ENCODE measurements at regions not wholly inside any gene's neighbourhood (a gene's known extent, or its start where the extent isn't known, plus 50 kb on each side); places are given as distances from the start of the nearest gene placed in this dataset.

GRCh38 chr14:98993818-98994217 is 278.2 kb downstream of the BCL11B start:
- peaks cover 0 to 4% (median 0%) of the 10 kb centered on the region in 3 donors for H3K9me3 Mint-ChIP-seq
- no peak overlapping the region for H3K27ac Mint-ChIP-seq
- H3K27me3 Mint-ChIP-seq, result no peaks in the 10 kb centered on the region
- no peak overlapping the region for H3K4me3 Mint-ChIP-seq
- H3K36me3 Mint-ChIP-seq, result peaks cover 2% of the 10 kb centered on the region
- no peaks in the 10 kb centered on the region for H3K4me1 Mint-ChIP-seq

- no peak overlapping the region for H3K27ac Mint-ChIP-seq
- no peaks in the 10 kb centered on the region for H3K4me1 Mint-ChIP-seq
- H3K36me3 Mint-ChIP-seq, result peaks cover 2% of the 10 kb centered on the region
- peaks cover 0 to 4% (median 0%) of the 10 kb centered on the region in 3 donors for H3K9me3 Mint-ChIP-seq
- H3K27me3 Mint-ChIP-seq, result no peaks in the 10 kb centered on the region
- no peak overlapping the region for H3K4me3 Mint-ChIP-seq
Measured at GRCh38 chr14:98994561-98994960, 277.4 kb downstream of the BCL11B start.

- H3K27ac Mint-ChIP-seq, result no peak overlapping the region
- no peak overlapping the region for H3K4me3 Mint-ChIP-seq
- no peaks in the 10 kb centered on the region for H3K4me1 Mint-ChIP-seq
- H3K9me3 Mint-ChIP-seq, result peaks cover 0 to 10% (median 0%) of the 10 kb centered on the region in 3 donors
- no peaks in the 10 kb centered on the region for H3K27me3 Mint-ChIP-seq
- no peaks in the 10 kb centered on the region for H3K36me3 Mint-ChIP-seq
Measured at GRCh38 chr14:98997526-98998205, 274.3 kb downstream of the BCL11B start.

GRCh38 chr14:98999345-98999744 is 272.7 kb downstream of the BCL11B start:
- H3K9me3 Mint-ChIP-seq, result peaks cover 0 to 6% (median 0%) of the 10 kb centered on the region in 3 donors
- no peaks in the 10 kb centered on the region for H3K36me3 Mint-ChIP-seq
- no peak overlapping the region for H3K4me3 Mint-ChIP-seq
- H3K27me3 Mint-ChIP-seq, result no peaks in the 10 kb centered on the region
- no peaks in the 10 kb centered on the region for H3K4me1 Mint-ChIP-seq
- no peak overlapping the region for H3K27ac Mint-ChIP-seq

- no peak overlapping the region for H3K27ac Mint-ChIP-seq
- no peak overlapping the region for H3K4me3 Mint-ChIP-seq
- no peaks in the 10 kb centered on the region for H3K36me3 Mint-ChIP-seq
- no peaks in the 10 kb centered on the region for H3K4me1 Mint-ChIP-seq
- peaks cover 0 to 6% (median 0%) of the 10 kb centered on the region in 3 donors for H3K9me3 Mint-ChIP-seq
- H3K27me3 Mint-ChIP-seq, result no peaks in the 10 kb centered on the region
Measured at GRCh38 chr14:98999901-99000300, 272.1 kb downstream of the BCL11B start.

GRCh38 chr14:99001241-99001640 is 270.8 kb downstream of the BCL11B start:
- Mint-ChIP-seq H3K4me3 (no peak overlapping the region), H3K27me3 (no peaks in the 10 kb centered on the region), H3K9me3 (peaks cover 0 to 6% (median 0%) of the 10 kb centered on the region in 3 donors), H3K27ac (no peak overlapping the region), H3K4me1 (no peaks in the 10 kb centered on the region), H3K36me3 (no peaks in the 10 kb centered on the region)

GRCh38 chr14:99003646-99004045 is 268.4 kb downstream of the BCL11B start:
- no peak overlapping the region for H3K27ac Mint-ChIP-seq
- H3K4me3 Mint-ChIP-seq, result no peak overlapping the region
- H3K9me3 Mint-ChIP-seq, result peaks cover 4 to 8% (median 5%) of the 10 kb centered on the region in 3 donors
- peaks cover 1% of the 10 kb centered on the region for H3K36me3 Mint-ChIP-seq
- no peaks in the 10 kb centered on the region for H3K4me1 Mint-ChIP-seq
- H3K27me3 Mint-ChIP-seq, result no peaks in the 10 kb centered on the region

GRCh38 chr14:99004112-99004511 is 267.9 kb downstream of the BCL11B start:
- H3K27ac Mint-ChIP-seq, result no peak overlapping the region
- H3K4me3 Mint-ChIP-seq, result no peak overlapping the region
- no peaks in the 10 kb centered on the region for H3K4me1 Mint-ChIP-seq
- no peaks in the 10 kb centered on the region for H3K27me3 Mint-ChIP-seq
- H3K9me3 Mint-ChIP-seq, result peaks cover 5 to 12% (median 6%) of the 10 kb centered on the region in 3 donors
- H3K36me3 Mint-ChIP-seq, result peaks cover 1% of the 10 kb centered on the region

- Mint-ChIP-seq H3K27me3 (no peaks in the 10 kb centered on the region), H3K4me1 (no peaks in the 10 kb centered on the region), H3K36me3 (peaks cover 1% of the 10 kb centered on the region), H3K9me3 (peaks cover 6 to 7% (median 6%) of the 10 kb centered on the region in 3 donors), H3K27ac (no peak overlapping the region), H3K4me3 (no peak overlapping the region)
Measured at GRCh38 chr14:99006276-99006675, 265.7 kb downstream of the BCL11B start.

- peak overlapping the region in 1 of 3 donors; percentile 16 for H3K27ac Mint-ChIP-seq
- H3K27me3 Mint-ChIP-seq, result no peaks in the 10 kb centered on the region
- peaks cover 6 to 8% (median 7%) of the 10 kb centered on the region in 3 donors for H3K9me3 Mint-ChIP-seq
- H3K4me1 Mint-ChIP-seq, result no peaks in the 10 kb centered on the region
- H3K4me3 Mint-ChIP-seq, result no peak overlapping the region
- H3K36me3 Mint-ChIP-seq, result peaks cover 1% of the 10 kb centered on the region
Measured at GRCh38 chr14:99007795-99008194, 264.2 kb downstream of the BCL11B start.

GRCh38 chr14:99009871-99010270 is 262.1 kb downstream of the BCL11B start:
- Mint-ChIP-seq H3K4me3 (no peak overlapping the region), H3K9me3 (peaks cover 6 to 8% (median 7%) of the 10 kb centered on the region in 3 donors), H3K4me1 (no peaks in the 10 kb centered on the region), H3K36me3 (peaks cover 1% of the 10 kb centered on the region), H3K27ac (no peak overlapping the region), H3K27me3 (no peaks in the 10 kb centered on the region)

- H3K27ac Mint-ChIP-seq, result no peak overlapping the region
- peaks cover 1% of the 10 kb centered on the region for H3K36me3 Mint-ChIP-seq
- no peak overlapping the region for H3K4me3 Mint-ChIP-seq
- peaks cover 6 to 8% (median 7%) of the 10 kb centered on the region in 3 donors for H3K9me3 Mint-ChIP-seq
- no peaks in the 10 kb centered on the region for H3K27me3 Mint-ChIP-seq
- H3K4me1 Mint-ChIP-seq, result no peaks in the 10 kb centered on the region
Measured at GRCh38 chr14:99011385-99011784, 260.6 kb downstream of the BCL11B start.

- Mint-ChIP-seq H3K4me1 (no peaks in the 10 kb centered on the region), H3K4me3 (no peak overlapping the region), H3K9me3 (peaks cover 5 to 11% (median 5%) of the 10 kb centered on the region in 3 donors), H3K36me3 (peaks cover 1% of the 10 kb centered on the region), H3K27me3 (no peaks in the 10 kb centered on the region), H3K27ac (no peak overlapping the region)
Measured at GRCh38 chr14:99012703-99013102, 259.3 kb downstream of the BCL11B start.

- peaks cover 0 to 2% (median 0%) of the 10 kb centered on the region in 3 donors for H3K4me1 Mint-ChIP-seq
- no peak overlapping the region for H3K27ac Mint-ChIP-seq
- H3K27me3 Mint-ChIP-seq, result no peaks in the 10 kb centered on the region
- no peak overlapping the region for H3K4me3 Mint-ChIP-seq
- peaks cover 1% of the 10 kb centered on the region for H3K36me3 Mint-ChIP-seq
- peaks cover 5 to 16% (median 8%) of the 10 kb centered on the region in 3 donors for H3K9me3 Mint-ChIP-seq
Measured at GRCh38 chr14:99015833-99016232, 256.2 kb downstream of the BCL11B start.

GRCh38 chr14:99023371-99023770 is 248.6 kb downstream of the BCL11B start:
- H3K27me3 Mint-ChIP-seq, result no peaks in the 10 kb centered on the region
- peaks cover 5 to 13% (median 7%) of the 10 kb centered on the region in 3 donors for H3K9me3 Mint-ChIP-seq
- peaks cover 0 to 5% (median 0%) of the 10 kb centered on the region in 3 donors for H3K4me1 Mint-ChIP-seq
- peaks cover 1% of the 10 kb centered on the region for H3K36me3 Mint-ChIP-seq
- no peak overlapping the region for H3K27ac Mint-ChIP-seq
- no peak overlapping the region for H3K4me3 Mint-ChIP-seq

- H3K27ac Mint-ChIP-seq, result no peak overlapping the region
- H3K4me3 Mint-ChIP-seq, result no peak overlapping the region
- peaks cover 0 to 5% (median 0%) of the 10 kb centered on the region in 3 donors for H3K4me1 Mint-ChIP-seq
Measured at GRCh38 chr14:99024926-99025325, 247.1 kb downstream of the BCL11B start.

More at GRCh38 chr14:99024926-99025325, 247.1 kb downstream of the BCL11B start:
- Mint-ChIP-seq H3K36me3 (peaks cover 1% of the 10 kb centered on the region), H3K9me3 (peaks cover 2 to 9% (median 3%) of the 10 kb centered on the region in 3 donors), H3K27me3 (no peaks in the 10 kb centered on the region)
